PC-9 (cell line): ENCODE measurements at regions not wholly inside any gene's neighbourhood (a gene's known extent, or its start where the extent isn't known, plus 50 kb on each side); places are given as distances from the start of the nearest gene placed in this dataset.

ENCODE experiments used
- BruUV-seq: library from RNA; stranded (reverse); fragments of 400-500 nt; replicated peaks from 2 replicates; lab custom pipeline; 2021; lab: Mats Ljungman, UMichigan
- CTCF ChIA-PET: fragments of 300-600 bp; sonication (Branson Sonifier 250); formaldehyde crosslinking; loops from one replicate; lab custom pipeline; 2022; ENCODE audit warnings: antibody characterized with exemption; lab: Charles Lee
- POLR2A ChIA-PET: fragments of 300-600 bp; sonication (Branson Sonifier 250); formaldehyde crosslinking; loops from one replicate; lab custom pipeline; 2022; ENCODE audit warnings: antibody characterized with exemption; ENCODE audit not compliant: unreplicated experiment; lab: Charles Lee
- DNase-seq, 2 experiments: peaks; one replicate each; pipeline versions ENCODE4 v3.0.0 to v3.0.0-alpha.2; 2015 to 2022; ENCODE audit warnings: mixed read lengths in 1 of 2
- H2AFZ ChIP-seq: fragments of 200-600 bp; sonication (generic); 2 replicates; pipeline ENCODE4 v1.8.1; 2017; ENCODE audit warnings: antibody characterized with exemption
- H3F3A ChIP-seq: fragments of 200-600 bp; sonication (generic); 2 replicates; pipeline ENCODE4 v1.8.1; 2017; ENCODE audit warnings: antibody characterized with exemption, mild to moderate bottlenecking, low read depth; ENCODE audit not compliant: insufficient read depth
- H3K27ac ChIP-seq: fragments of 200-600 bp; sonication (generic); 2 replicates; pipeline ENCODE4 v1.6.1; 2016; ENCODE audit warnings: mixed run types
- H3K27me3 ChIP-seq: fragments of 200-600 bp; sonication (generic); 2 replicates; pipeline ENCODE4 v1.6.1; 2016; ENCODE audit warnings: low read depth, mixed run types; ENCODE audit not compliant: insufficient read depth
- H3K36me3 ChIP-seq: fragments of 200-600 bp; sonication (generic); 2 replicates; pipeline ENCODE4 v1.6.1; 2016; ENCODE audit warnings: low read depth, mixed run types
- H3K4me1 ChIP-seq: fragments of 200-600 bp; sonication (generic); replicated peaks from 2 replicates; pipeline ENCODE4 v1.6.1; 2016; ENCODE audit warnings: mixed run types; ENCODE audit not compliant: insufficient read depth
- H3K4me2 ChIP-seq: fragments of 200-600 bp; sonication (generic); 2 replicates; pipeline ENCODE4 v1.6.1; 2017; ENCODE audit warnings: mixed run types
- H3K4me3 ChIP-seq: fragments of 200-600 bp; sonication (generic); 2 replicates; pipeline ENCODE4 v1.6.1; 2016; ENCODE audit warnings: mixed run types
- H3K79me2 ChIP-seq: fragments of 200-600 bp; sonication (generic); 2 replicates; pipeline ENCODE4 v1.6.1; 2017; ENCODE audit warnings: low read depth, mixed run types
- H3K9me2 ChIP-seq: fragments of 200-600 bp; sonication (generic); 2 replicates; pipeline ENCODE4 v1.8.1; 2017; ENCODE audit warnings: mild to moderate bottlenecking; ENCODE audit not compliant: insufficient read depth
- H3K9me3 ChIP-seq: fragments of 200-600 bp; sonication (generic); 2 replicates; pipeline ENCODE4 v1.8.1; 2016; ENCODE audit warnings: low read depth; ENCODE audit not compliant: insufficient read depth
- H4K20me1 ChIP-seq: fragments of 200-600 bp; sonication (generic); 2 replicates; pipeline ENCODE4 v1.8.1; 2017; ENCODE audit not compliant: insufficient read depth
- CTCF ChIP-seq: fragments of 200-600 bp; sonication (generic); conservative IDR thresholded peaks from 2 replicates; pipeline ENCODE4 v1.6.1; 2017; ENCODE audit warnings: mixed run types, antibody characterized with exemption, mild to moderate bottlenecking, moderate library complexity
- EZH2 ChIP-seq: fragments of 200-600 bp; sonication (generic); IDR thresholded peaks from 2 replicates; pipeline ENCODE4 v1.8.0; 2017; ENCODE audit warnings: antibody characterized with exemption, low read depth
- intact Hi-C: fragments of 100-400 bp; cut with micrococcal nuclease; formaldehyde crosslinking; loops from one replicate; pipeline ENCODE4 v1.10.0; 2022; ENCODE audit not compliant: unreplicated experiment

GRCh38 chr4:25487155-25487554, 110.1 kb downstream of the ANAPC4 start:
- no TSS peak for BruUV-seq
- no peaks in the 10 kb centered on the region for H3K79me2 ChIP-seq
- TF ChIP-seq EZH2: no peak
- no peak for TF ChIP-seq CTCF
- ChIA-PET CTCF (no interaction called here), POLR2A (no interaction called here)
- no peak overlapping the region for H3K27ac ChIP-seq
- no peak overlapping the region for H3K4me3 ChIP-seq
- H3K4me2 ChIP-seq: no peak overlapping the region
- no peaks in the 10 kb centered on the region for H3F3A ChIP-seq
- H2AFZ ChIP-seq: no peak overlapping the region
- no peaks in the 10 kb centered on the region for H3K27me3 ChIP-seq
- peaks cover 4% of the 10 kb centered on the region; the same call in 1 of the 2 replicates for H3K9me3 ChIP-seq
- no peaks in the 10 kb centered on the region for H3K9me2 ChIP-seq
- DNase-seq: no peak
- intact Hi-C loops: no loop called here
- H4K20me1 ChIP-seq: no peaks in the 10 kb centered on the region
- no peaks in the 10 kb centered on the region for H3K4me1 ChIP-seq
- no peaks in the 10 kb centered on the region for H3K36me3 ChIP-seq

GRCh38 chr4:25489253-25489797, 112.3 kb downstream of the ANAPC4 start:
- no peak overlapping the region for H3K4me2 ChIP-seq
- no peak for DNase-seq
- H3K4me3 ChIP-seq: no peak overlapping the region
- POLR2A ChIA-PET: no interaction called here
- no peaks in the 10 kb centered on the region for H3K79me2 ChIP-seq
- H3K9me2 ChIP-seq: no peaks in the 10 kb centered on the region
- no TSS peak for BruUV-seq
- CTCF ChIA-PET: no interaction called here
- H3F3A ChIP-seq: no peaks in the 10 kb centered on the region
- no peak overlapping the region for H2AFZ ChIP-seq
- no peaks in the 10 kb centered on the region for H4K20me1 ChIP-seq
- H3K27me3 ChIP-seq: no peaks in the 10 kb centered on the region
- H3K9me3 ChIP-seq: peaks cover 4% of the 10 kb centered on the region; the same call in 1 of the 2 replicates
- intact Hi-C loops: no loop called here
- no peak overlapping the region for H3K27ac ChIP-seq
- H3K4me1 ChIP-seq: no peaks in the 10 kb centered on the region
- TF ChIP-seq EZH2 (no peak), CTCF (no peak)
- no peaks in the 10 kb centered on the region for H3K36me3 ChIP-seq

DNA sequence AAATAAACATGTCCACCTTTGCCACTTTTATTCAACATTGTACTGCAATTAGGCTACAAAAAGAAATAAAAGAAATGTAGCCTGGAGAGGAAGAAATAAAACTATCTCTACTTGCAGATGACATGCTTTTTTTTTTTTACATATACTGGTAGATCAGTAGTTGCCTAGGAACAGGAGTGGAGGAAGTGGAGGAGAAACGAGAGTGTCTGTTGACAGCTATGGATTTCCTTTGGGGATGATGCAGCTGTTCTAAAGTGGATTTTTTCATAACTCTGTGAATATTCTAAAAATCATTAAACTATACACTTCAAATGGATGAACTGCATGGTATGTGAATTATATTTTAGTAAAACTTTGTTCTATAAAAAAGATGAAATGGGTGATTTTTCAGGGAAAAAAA, 116.4 kb downstream of the ANAPC4 start:
- CTCF ChIA-PET: no interaction called here
- TF ChIP-seq CTCF (no peak), EZH2 (no peak)

More for the DNA sequence above, 116.4 kb downstream of the ANAPC4 start:
- POLR2A ChIA-PET: no interaction called here
- Histone ChIP-seq H4K20me1 (no peaks in the 10 kb centered on the region), H3K4me3 (no peak overlapping the region), H3K27ac (no peak overlapping the region), H3K27me3 (no peaks in the 10 kb centered on the region), H3K9me2 (no peaks in the 10 kb centered on the region), H3F3A (no peaks in the 10 kb centered on the region), H3K9me3 (no peaks in the 10 kb centered on the region), H3K79me2 (no peaks in the 10 kb centered on the region), H3K36me3 (no peaks in the 10 kb centered on the region), H3K4me2 (no peak overlapping the region), H3K4me1 (no peaks in the 10 kb centered on the region), H2AFZ (no peak overlapping the region)
- BruUV-seq: no TSS peak
- intact Hi-C loops: no loop called here
- no peak for DNase-seq
